IMR-90 (cell line): ENCODE measurements at regions not wholly inside any gene's neighbourhood (a gene's known extent, or its start where the extent isn't known, plus 50 kb on each side); places are given as distances from the start of the nearest gene placed in this dataset.

Experiments used
- ATAC-seq: fragments of 200-7000 bp; cut with Tn5 transposase; 2 replicates; pipeline ENCODE4 v1.9.1; 2020; ENCODE audit warnings: low read depth, mild to moderate bottlenecking, moderate library complexity
- BruUV-seq: library from RNA; stranded (reverse); fragments of 400-500 nt; replicated peaks from 2 replicates; lab custom pipeline; 2021; lab: Mats Ljungman, UMichigan
- CTCF ChIA-PET: fragments of 300-600 bp; formaldehyde crosslinking; extraction: SDS; loops from one replicate; lab custom pipeline; 2021; ENCODE audit warnings: antibody characterized with exemption; lab: Yijun Ruan, JAX
- POLR2A ChIA-PET: fragments of 300-600 bp; sonication (Branson Sonifier 250); formaldehyde crosslinking; loops from one replicate; lab custom pipeline; 2022; ENCODE audit warnings: antibody characterized with exemption; ENCODE audit not compliant: unreplicated experiment; lab: Charles Lee
- DNase-seq: peaks from one replicate; pipeline ENCODE4 v3.0.0; 2013
- H2AFZ ChIP-seq: replicated peaks from 2 replicates; pipeline ENCODE3; 2013; ENCODE audit warnings: low read length, mild to moderate bottlenecking; ENCODE audit not compliant: poor library complexity
- H2AK5ac ChIP-seq: 2 replicates; pipeline ENCODE4 v1.6.1; 2013; ENCODE audit warnings: low read depth, low read length, inconsistent platforms
- H2AK9ac ChIP-seq: replicated peaks from 2 replicates; pipeline ENCODE3; 2013; ENCODE audit warnings: mild to moderate bottlenecking, low read depth, low read length, moderate library complexity; ENCODE audit not compliant: poor library complexity
- H2BK120ac ChIP-seq: 2 replicates; pipeline ENCODE4 v1.6.1; 2013; ENCODE audit warnings: low read depth, low read length, inconsistent platforms
- H2BK15ac ChIP-seq: 3 replicates; pipeline ENCODE4 v1.6.1; 2013; ENCODE audit warnings: low read depth, low read length, inconsistent platforms
- H2BK20ac ChIP-seq: 2 replicates; pipeline ENCODE4 v1.6.1; 2013; ENCODE audit warnings: low read depth, mild to moderate bottlenecking, inconsistent platforms, low read length, moderate library complexity
- H2BK5ac ChIP-seq: 2 replicates; pipeline ENCODE4 v1.6.1; 2013; ENCODE audit warnings: mild to moderate bottlenecking, low read depth, low read length, inconsistent platforms; ENCODE audit not compliant: poor library complexity, severe bottlenecking
- H3K14ac ChIP-seq: replicated peaks from 2 replicates; pipeline ENCODE4 v1.6.1; 2013; ENCODE audit warnings: low read depth, low read length, inconsistent platforms
- H3K18ac ChIP-seq: 2 replicates; pipeline ENCODE4 v1.6.1; 2013; ENCODE audit warnings: low read depth, low read length, control low read depth
- H3K23ac ChIP-seq: 2 replicates; pipeline ENCODE4 v1.6.1; 2013; ENCODE audit warnings: low read depth, low read length, inconsistent platforms
- H3K27ac ChIP-seq: 2 replicates; pipeline ENCODE4 v1.5.1; 2013; ENCODE audit warnings: mild to moderate bottlenecking, control low read depth, low read length; ENCODE audit not compliant: insufficient read depth
- H3K27me3 ChIP-seq: 2 replicates; pipeline ENCODE4 v1.6.1; 2013; ENCODE audit warnings: low read length; ENCODE audit not compliant: control insufficient read depth, insufficient read depth
- H3K36me3 ChIP-seq: 2 replicates; pipeline ENCODE4 v1.6.1; 2013; ENCODE audit warnings: low read length, mixed read lengths; ENCODE audit not compliant: control insufficient read depth, insufficient read depth
- H3K4ac ChIP-seq: 2 replicates; pipeline ENCODE4 v1.6.1; 2013; ENCODE audit warnings: low read depth, low read length, inconsistent platforms
- H3K4me1 ChIP-seq: 2 replicates; pipeline ENCODE4 v1.6.1; 2013; ENCODE audit warnings: low read length, mixed read lengths; ENCODE audit not compliant: control insufficient read depth, insufficient read depth
- H3K4me2 ChIP-seq: 2 replicates; pipeline ENCODE4 v1.6.1; 2013; ENCODE audit warnings: low read depth, mild to moderate bottlenecking, control low read depth, low read length, moderate library complexity
- H3K4me3 ChIP-seq: 2 replicates; pipeline ENCODE4 v1.5.1; 2013; ENCODE audit warnings: low read depth, mild to moderate bottlenecking, control low read depth, low read length, moderate library complexity; ENCODE audit not compliant: insufficient read depth
- H3K56ac ChIP-seq: 2 replicates; pipeline ENCODE4 v1.6.1; 2013; ENCODE audit warnings: low read length, inconsistent platforms; ENCODE audit not compliant: insufficient read depth; ENCODE audit errors: extremely low read depth
- H3K79me1 ChIP-seq, 2 experiments: 2 replicates each; pipeline ENCODE4 v1.6.1; 2013; ENCODE audit warnings: low read length in 2 of 2, inconsistent platforms in 1 of 2, low read depth in 1 of 2
- H3K9ac ChIP-seq: 2 replicates; pipeline ENCODE4 v1.6.1; 2013; ENCODE audit warnings: low read depth, low read length, control low read depth
- H3K9me1 ChIP-seq: 2 replicates; pipeline ENCODE4 v1.6.1; 2013; ENCODE audit warnings: low read length, inconsistent platforms; ENCODE audit not compliant: insufficient read depth
- H3K9me3 ChIP-seq: 2 replicates; pipeline ENCODE4 v1.6.1; 2013; ENCODE audit warnings: low read length; ENCODE audit not compliant: control insufficient read depth, insufficient read depth
- H4K20me1 ChIP-seq: 2 replicates; pipeline ENCODE4 v1.6.1; 2013; ENCODE audit warnings: low read length, inconsistent platforms; ENCODE audit not compliant: insufficient read depth
- H4K5ac ChIP-seq: 2 replicates; pipeline ENCODE4 v1.6.1; 2013; ENCODE audit warnings: mild to moderate bottlenecking, low read depth, low read length, control low read depth
- H4K8ac ChIP-seq, 2 experiments: 2 replicates each; pipeline ENCODE4 v1.6.1; 2013; ENCODE audit warnings: low read depth in 2 of 2, low read length in 2 of 2, control low read depth in 1 of 2, inconsistent platforms in 1 of 2
- H4K91ac ChIP-seq: 2 replicates; pipeline ENCODE4 v1.6.1; 2013; ENCODE audit warnings: low read depth, low read length, inconsistent platforms; ENCODE audit not compliant: insufficient read depth
- BHLHE40 ChIP-seq: fragments of 150-350 bp; IDR thresholded peaks from 2 replicates; pipeline ENCODE4 v1.6.1; 2016; ENCODE audit warnings: mild to moderate bottlenecking, low read depth, low read length
- CEBPB ChIP-seq: IDR thresholded peaks from 2 replicates; pipeline ENCODE4 v1.6.1; 2012; ENCODE audit warnings: low read depth, low read length, improper control_type of control experiment
- CHD1 ChIP-seq: IDR thresholded peaks from 2 replicates; pipeline ENCODE4 v1.6.1; 2012; ENCODE audit warnings: low read depth, low read length, improper control_type of control experiment
- MAFK ChIP-seq: IDR thresholded peaks from 2 replicates; pipeline ENCODE4 v1.6.1; 2012; ENCODE audit warnings: low read depth, low read length, improper control_type of control experiment
- MXI1 ChIP-seq: IDR thresholded peaks from 2 replicates; pipeline ENCODE4 v1.6.1; 2012; ENCODE audit warnings: low read depth, mild to moderate bottlenecking, low read length, moderate library complexity, borderline replicate concordance
- RFX5 ChIP-seq: IDR thresholded peaks from 2 replicates; pipeline ENCODE4 v1.8.0; 2012; ENCODE audit warnings: low read depth, mild to moderate bottlenecking, low read length, moderate library complexity
- WGBS, 2 experiments: methylation state at CpG; one replicate each; pipeline versions ENCODE4 v1.1.5 to v1.1.7; 2013; ENCODE audit warnings: missing lambda C conversion rate in 2 of 2; ENCODE audit not compliant: insufficient read length in 1 of 2; ENCODE audit errors: extremely low coverage in 2 of 2; 5-methylcytosine and 5-hydroxymethylcytosine counted together
- dilution Hi-C: fragments of 300-500 bp; cut with HindIII; formaldehyde crosslinking; loops from one replicate; pipeline ENCODE4 v1.14.3; 2018; ENCODE audit warnings: low sequenced_read_pairs; ENCODE audit not compliant: unreplicated experiment
- in situ Hi-C: fragments of 300-500 bp; cut with MboI; formaldehyde crosslinking; loops from 3 replicates; pipeline ENCODE4 v1.14.3; 2019; ENCODE audit warnings: low sequenced_read_pairs, inconsistent platforms, mixed read lengths
- intact Hi-C: fragments of 100-400 bp; cut with micrococcal nuclease; formaldehyde crosslinking; loops from 2 replicates; pipeline ENCODE4 v1.10.0; 2022
- TF ChIP-seq, protein P1 (sequence below): fragments of 150-350 bp; IDR thresholded peaks from 2 replicates; pipeline ENCODE4 v1.6.1; 2016; ENCODE audit warnings: low read depth, mild to moderate bottlenecking, low read length, moderate library complexity, borderline replicate concordance

DNA sequence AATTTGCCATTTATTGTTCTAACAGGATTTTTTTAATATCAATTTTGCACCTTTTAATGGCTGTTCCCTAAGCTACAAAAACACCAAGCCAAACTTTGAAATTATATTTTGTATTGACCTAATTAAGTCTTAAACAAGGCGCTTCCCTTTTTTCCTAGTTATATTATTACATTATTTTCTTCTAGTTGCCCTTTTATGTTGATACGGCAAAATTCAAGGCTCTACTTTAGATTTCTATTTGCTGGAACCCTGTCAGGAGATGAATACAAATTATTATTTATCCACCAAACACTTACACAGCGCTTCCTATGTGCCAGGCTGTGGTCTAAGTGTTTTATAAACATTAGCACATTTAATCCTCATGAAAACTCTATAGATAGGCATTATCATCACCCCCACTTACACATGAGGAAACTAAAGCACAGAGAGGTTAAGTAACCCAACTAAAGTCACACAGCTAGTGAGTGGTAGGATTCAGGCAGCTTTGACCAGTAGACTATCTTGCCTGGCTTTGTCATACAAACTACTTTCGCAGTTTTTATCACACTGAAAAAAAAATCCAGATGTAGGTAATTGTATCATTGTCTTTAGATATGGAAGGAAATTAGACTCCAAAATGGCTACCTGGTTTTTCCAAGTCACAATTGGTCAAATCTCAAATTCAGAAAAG lies 456.5 kb downstream of the STK39 start:
- H3K27me3 ChIP-seq = no peaks in the 10 kb centered on the region
- no peak overlapping the region for H2BK120ac ChIP-seq
- in situ Hi-C loops (no loop called here), dilution Hi-C loops (no loop called here), intact Hi-C loops (no loop called here)
- CTCF ChIA-PET = no interaction called here
- no peak overlapping the region for H3K27ac ChIP-seq
- H3K9me1 ChIP-seq = no peaks in the 10 kb centered on the region
- POLR2A ChIA-PET = no interaction called here
- no peak overlapping the region for H4K8ac ChIP-seq
- no peak for TF ChIP-seq CHD1
- TF ChIP-seq CEBPB = no peak
- TF ChIP-seq, protein P1, sequence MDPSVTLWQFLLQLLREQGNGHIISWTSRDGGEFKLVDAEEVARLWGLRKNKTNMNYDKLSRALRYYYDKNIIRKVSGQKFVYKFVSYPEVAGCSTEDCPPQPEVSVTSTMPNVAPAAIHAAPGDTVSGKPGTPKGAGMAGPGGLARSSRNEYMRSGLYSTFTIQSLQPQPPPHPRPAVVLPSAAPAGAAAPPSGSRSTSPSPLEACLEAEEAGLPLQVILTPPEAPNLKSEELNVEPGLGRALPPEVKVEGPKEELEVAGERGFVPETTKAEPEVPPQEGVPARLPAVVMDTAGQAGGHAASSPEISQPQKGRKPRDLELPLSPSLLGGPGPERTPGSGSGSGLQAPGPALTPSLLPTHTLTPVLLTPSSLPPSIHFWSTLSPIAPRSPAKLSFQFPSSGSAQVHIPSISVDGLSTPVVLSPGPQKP = no peak
- TF ChIP-seq RFX5 = no peak
- TF ChIP-seq MAFK = no peak
- no peak for TF ChIP-seq BHLHE40
- no peak for TF ChIP-seq MXI1
- no peaks in the 10 kb centered on the region for H3K9me3 ChIP-seq
- H3K4me2 ChIP-seq = no peak overlapping the region
- H3K36me3 ChIP-seq = no peaks in the 10 kb centered on the region
- no peak overlapping the region for H4K91ac ChIP-seq
- no peak overlapping the region for H2AK9ac ChIP-seq
- H2BK20ac ChIP-seq = no peak overlapping the region
- H3K23ac ChIP-seq = no peak overlapping the region
- H3K79me1 ChIP-seq = no peaks in the 10 kb centered on the region
- DNase-seq = no peak
- no peak overlapping the region for H3K18ac ChIP-seq
- no peak overlapping the region for H3K4ac ChIP-seq
- no peak overlapping the region for H3K14ac ChIP-seq
- no peak overlapping the region for H2AFZ ChIP-seq
- no peak for ATAC-seq
- BruUV-seq = no TSS peak
- no peak overlapping the region for H2AK5ac ChIP-seq
- H4K20me1 ChIP-seq = no peaks in the 10 kb centered on the region
- H3K56ac ChIP-seq = no peak overlapping the region
- WGBS, 2 experiments = no CpG with 5 or more reads among the region's 4 CpGs
- no peak overlapping the region for H2BK15ac ChIP-seq
- H3K9ac ChIP-seq = no peak overlapping the region
- H2BK5ac ChIP-seq = no peak overlapping the region
- no peak overlapping the region for H3K4me3 ChIP-seq
- no peaks in the 10 kb centered on the region for H3K4me1 ChIP-seq
- H4K5ac ChIP-seq = no peak overlapping the region
